Urinary bladder (tissue), 3 donors: ENCODE measurements at regions not wholly inside any gene's neighbourhood (a gene's known extent, or its start where the extent isn't known, plus 50 kb on each side); places are given as distances from the start of the nearest gene placed in this dataset.
"Not testable (repeated sequence)": the region's sequence is repeated elsewhere in the genome, so short reads cannot be mapped to it uniquely, and the experiment has no call there.

Source experiments
- DNase-seq: peaks from one replicate; pipeline ENCODE4 v3.0.0-alpha.2; 2015; ENCODE audit errors: extremely low spot score
- H3K27ac ChIP-seq: one replicate; pipeline ENCODE4 v1.5.1; 2013; ENCODE audit warnings: low read depth, mild to moderate bottlenecking, moderate library complexity
- H3K36me3 ChIP-seq: one replicate; pipeline ENCODE4 v1.6.1; 2013; ENCODE audit warnings: mild to moderate bottlenecking, moderate library complexity; ENCODE audit not compliant: insufficient read depth
- H3K4me1 ChIP-seq: one replicate; pipeline ENCODE4 v1.6.1; 2013; ENCODE audit warnings: mild to moderate bottlenecking, moderate library complexity; ENCODE audit not compliant: insufficient read depth
- H3K4me3 ChIP-seq: one replicate; pipeline ENCODE4 v1.5.1; 2013; ENCODE audit warnings: low read depth, low read length
- WGBS: extraction: QIAGEN DNeasy Blood & Tissue Kit; methylation state at CpG from one replicate; pipeline ENCODE4 v1.1.7; 2013; 5-methylcytosine and 5-hydroxymethylcytosine counted together
- donor health status: healthy with polysubstance abuse.
- donor health status: healthy.

DNA sequence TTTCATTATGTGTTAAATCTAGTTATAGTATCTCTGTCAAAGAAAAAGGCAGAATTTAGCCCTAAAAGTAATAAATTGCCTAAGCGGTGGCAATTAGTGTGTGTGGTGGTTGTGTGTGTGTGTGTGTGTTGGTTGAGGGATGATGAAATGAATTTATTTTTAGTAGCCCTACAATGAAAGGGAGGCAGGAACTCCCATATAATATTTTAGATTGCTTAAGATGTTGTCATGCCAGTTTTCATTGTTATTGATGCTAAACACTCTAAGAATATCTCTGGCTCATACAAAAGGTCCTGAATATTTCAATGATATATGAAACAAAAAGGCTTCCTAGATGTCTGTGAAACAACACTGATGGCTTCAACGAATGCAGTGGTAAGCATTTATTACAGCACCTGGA, 140.6 kb upstream of the TBC1D5 start:
- Histone ChIP-seq H3K27ac (no peak overlapping the region), H3K36me3 (no peaks in the 10 kb centered on the region)
- WGBS, result 74% methylated on average over 2 of the region's 2 CpGs

DNA sequence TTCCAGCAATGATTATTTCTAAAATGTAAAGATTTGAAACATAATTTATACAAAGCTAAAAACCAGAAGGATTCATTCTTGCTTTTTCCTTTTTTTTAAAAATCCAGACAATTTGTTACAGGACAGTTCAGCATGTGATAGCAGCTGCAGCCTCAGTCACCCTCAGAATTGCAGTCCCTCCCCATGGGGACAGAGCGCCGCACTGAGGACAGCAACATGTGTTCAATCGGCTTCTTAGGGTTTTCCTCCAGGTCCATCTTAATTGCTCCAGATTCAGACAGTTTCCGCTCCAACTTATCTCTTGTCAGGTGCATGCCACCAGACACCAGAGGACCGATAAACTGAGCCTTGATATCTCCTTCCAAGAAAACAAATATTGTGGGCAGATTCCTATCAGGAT, 134.9 kb upstream of the TBC1D5 start:
- H3K4me3 ChIP-seq, result no peak overlapping the region
- WGBS, result 91% methylated on average over 5 of the region's 5 CpGs
- H3K36me3 ChIP-seq, result no peaks in the 10 kb centered on the region
- no peak overlapping the region for H3K27ac ChIP-seq
- no peak for DNase-seq
- H3K4me1 ChIP-seq, result no peaks in the 10 kb centered on the region

More for the DNA sequence above, 140.6 kb upstream of the TBC1D5 start:
- Histone ChIP-seq H3K4me1 (no peaks in the 10 kb centered on the region), H3K4me3 (no peak overlapping the region)
- DNase-seq, result no peak

GRCh38 chr3:17874636-17875035, 132.2 kb upstream of the TBC1D5 start:
- Histone ChIP-seq H3K4me1 (no peaks in the 10 kb centered on the region), H3K36me3 (no peaks in the 10 kb centered on the region), H3K4me3 (no peak overlapping the region), H3K27ac (no peak overlapping the region)
- WGBS, result 49% methylated on average over 1 of the region's 1 CpG
- no peak for DNase-seq

DNA sequence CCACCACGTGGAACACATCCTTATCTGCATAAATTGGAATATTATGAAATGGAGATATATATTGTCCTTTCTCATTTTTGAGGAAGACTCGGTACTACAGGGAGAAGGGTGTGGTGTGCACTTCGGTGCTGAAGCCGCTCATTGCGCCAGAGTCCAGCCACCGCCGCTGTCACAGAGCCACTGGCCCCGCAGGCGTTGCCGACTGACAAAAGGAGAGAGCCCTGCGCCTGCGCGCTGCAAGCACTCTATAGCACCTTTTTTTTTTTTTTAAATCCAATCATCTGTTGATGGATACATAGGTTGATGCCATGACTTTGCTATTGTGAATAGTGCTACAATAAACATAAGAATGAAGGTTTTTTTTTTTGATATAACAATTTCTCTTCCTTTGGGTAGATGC, 130.0 kb upstream of the TBC1D5 start:
- H3K27ac ChIP-seq, result no peak overlapping the region
- DNase-seq, result no peak
- H3K4me3 ChIP-seq, result no peak overlapping the region
- no peaks in the 10 kb centered on the region for H3K4me1 ChIP-seq
- H3K36me3 ChIP-seq, result no peaks in the 10 kb centered on the region
- WGBS, result 96% methylated on average over 13 of the region's 13 CpGs

GRCh38 chr3:17865631-17866030, 123.2 kb upstream of the TBC1D5 start:
- H3K27ac ChIP-seq, result no peak overlapping the region
- no peaks in the 10 kb centered on the region for H3K4me1 ChIP-seq
- 81% methylated on average over 3 of the region's 3 CpGs for WGBS
- no peaks in the 10 kb centered on the region for H3K36me3 ChIP-seq
- no peak for DNase-seq
- H3K4me3 ChIP-seq, result no peak overlapping the region

DNA sequence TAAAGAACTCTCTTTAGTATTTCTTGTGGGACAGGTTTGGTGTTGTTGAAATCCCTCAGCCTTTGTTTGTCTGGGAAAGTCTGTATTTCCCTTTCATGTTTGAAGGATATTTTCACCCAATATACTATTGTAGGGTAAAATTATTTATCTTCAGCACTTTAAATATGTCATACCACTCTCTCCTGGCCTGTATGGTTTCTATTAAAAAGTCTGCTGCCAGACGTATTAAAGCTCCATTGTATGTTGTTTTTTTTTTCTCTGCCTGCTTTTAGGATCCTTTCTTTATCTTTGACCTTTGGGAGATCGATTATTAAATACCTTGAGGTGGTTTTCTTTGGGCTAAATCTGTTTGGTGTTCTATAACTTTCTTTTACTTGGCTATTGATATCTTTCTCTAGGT, 119.0 kb upstream of the TBC1D5 start:
- WGBS, result 74% methylated on average over 2 of the region's 2 CpGs
- DNase-seq, result no peak
- Histone ChIP-seq H3K36me3 (no peaks in the 10 kb centered on the region), H3K4me1 (no peaks in the 10 kb centered on the region), H3K27ac (no peak overlapping the region), H3K4me3 (no peak overlapping the region)

DNA sequence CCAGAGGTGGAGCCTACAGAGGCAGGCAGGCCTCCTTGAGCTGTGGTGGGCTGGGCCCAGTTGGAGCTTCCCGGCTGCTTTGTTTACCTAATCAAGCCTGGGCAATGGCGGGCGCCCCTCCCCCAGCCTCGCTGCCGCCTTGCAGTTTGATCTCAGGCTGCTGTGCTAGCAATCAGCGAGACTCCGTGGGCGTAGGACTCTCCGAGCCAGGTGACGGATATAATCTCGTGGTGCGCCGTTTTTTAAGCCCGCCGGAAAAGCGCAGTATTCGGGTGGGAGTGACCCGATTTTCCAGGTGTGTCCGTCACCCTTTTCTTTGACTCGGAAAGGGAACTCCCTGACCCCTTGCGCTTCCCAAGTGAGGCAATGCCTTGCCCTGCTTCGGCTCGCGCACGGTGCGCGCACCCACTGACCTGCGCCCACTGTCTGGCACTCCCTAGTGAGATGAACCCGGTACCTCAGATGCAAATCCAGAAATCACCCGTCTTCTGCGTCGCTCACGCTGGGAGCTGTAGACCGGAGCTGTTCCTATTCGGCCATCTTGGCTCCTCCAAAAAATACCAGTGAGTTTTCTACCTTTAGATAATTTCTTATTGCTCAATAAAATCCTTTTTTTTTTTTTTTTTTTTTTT, 118.5 kb upstream of the TBC1D5 start:
- H3K27ac ChIP-seq, H3K4me3 ChIP-seq, DNase-seq, H3K36me3 ChIP-seq, H3K4me1 ChIP-seq: not testable (repeated sequence)
- WGBS, result 90% methylated on average over 35 of the region's 35 CpGs

GRCh38 chr3:17852217-17852616, 109.8 kb upstream of the TBC1D5 start:
- no peak overlapping the region for H3K4me3 ChIP-seq
- no peak overlapping the region for H3K27ac ChIP-seq
- DNase-seq, result no peak
- H3K36me3 ChIP-seq, result no peaks in the 10 kb centered on the region
- H3K4me1 ChIP-seq, result no peaks in the 10 kb centered on the region
- WGBS, result 95% methylated on average over 1 of the region's 1 CpG

DNA sequence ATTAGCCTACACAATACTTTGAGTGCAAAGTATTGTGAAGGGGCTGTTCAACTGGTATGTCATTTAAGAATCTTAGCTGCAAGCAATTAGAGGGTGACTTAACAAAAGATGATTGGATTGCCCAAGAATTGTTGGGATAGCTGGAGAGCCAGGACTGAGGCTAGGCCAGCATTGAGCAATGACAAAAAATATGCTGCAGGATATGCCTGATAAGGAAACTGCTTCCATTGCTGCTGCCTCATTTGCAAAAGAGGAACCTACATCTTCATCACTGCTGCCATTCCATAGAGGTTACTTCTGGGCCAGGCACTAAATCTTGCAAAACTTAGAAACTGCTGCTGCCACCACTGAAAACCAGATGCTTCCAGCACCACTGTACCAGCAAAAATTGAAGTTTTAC, 108.0 kb upstream of the TBC1D5 start:
- no peak overlapping the region for H3K4me3 ChIP-seq
- H3K27ac ChIP-seq, result no peak overlapping the region
- no peak for DNase-seq
- H3K36me3 ChIP-seq, result no peaks in the 10 kb centered on the region
- H3K4me1 ChIP-seq, result no peaks in the 10 kb centered on the region

GRCh38 chr3:17848102-17848501, 105.7 kb upstream of the TBC1D5 start:
- DNase-seq, result no peak
- no peak overlapping the region for H3K27ac ChIP-seq
- H3K4me3 ChIP-seq, result no peak overlapping the region
- no peaks in the 10 kb centered on the region for H3K4me1 ChIP-seq
- no peaks in the 10 kb centered on the region for H3K36me3 ChIP-seq
- 79% methylated on average over 3 of the region's 3 CpGs for WGBS

GRCh38 chr3:17847156-17847555, 104.7 kb upstream of the TBC1D5 start:
- no peak for DNase-seq
- Histone ChIP-seq H3K4me1 (no peaks in the 10 kb centered on the region), H3K36me3 (no peaks in the 10 kb centered on the region), H3K27ac (no peak overlapping the region), H3K4me3 (no peak overlapping the region)
- 96% methylated on average over 5 of the region's 5 CpGs for WGBS

DNA sequence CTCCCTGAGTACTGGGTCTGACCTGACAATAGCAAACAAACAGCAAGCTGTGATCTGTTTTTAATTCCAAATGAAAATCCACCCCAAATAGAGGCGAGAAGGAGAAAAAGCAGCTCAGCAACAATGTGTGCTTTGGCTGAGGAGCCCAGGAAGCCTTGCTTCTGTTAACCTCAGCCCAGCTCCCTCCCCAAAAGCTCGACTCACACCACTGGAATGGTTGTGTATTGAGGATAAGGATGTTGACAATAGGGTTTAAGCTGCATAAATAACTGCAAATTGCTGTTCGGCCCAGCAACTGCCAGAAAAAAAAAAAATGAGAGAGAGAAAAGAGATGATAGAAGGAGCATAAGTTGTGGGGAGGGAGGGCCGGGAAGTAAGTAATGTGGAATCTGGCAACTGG, 104.0 kb upstream of the TBC1D5 start:
- no peaks in the 10 kb centered on the region for H3K36me3 ChIP-seq
- DNase-seq, result no peak
- no peak overlapping the region for H3K27ac ChIP-seq
- no peaks in the 10 kb centered on the region for H3K4me1 ChIP-seq
- no peak overlapping the region for H3K4me3 ChIP-seq
- 23% methylated on average over 4 of the region's 4 CpGs for WGBS

DNA sequence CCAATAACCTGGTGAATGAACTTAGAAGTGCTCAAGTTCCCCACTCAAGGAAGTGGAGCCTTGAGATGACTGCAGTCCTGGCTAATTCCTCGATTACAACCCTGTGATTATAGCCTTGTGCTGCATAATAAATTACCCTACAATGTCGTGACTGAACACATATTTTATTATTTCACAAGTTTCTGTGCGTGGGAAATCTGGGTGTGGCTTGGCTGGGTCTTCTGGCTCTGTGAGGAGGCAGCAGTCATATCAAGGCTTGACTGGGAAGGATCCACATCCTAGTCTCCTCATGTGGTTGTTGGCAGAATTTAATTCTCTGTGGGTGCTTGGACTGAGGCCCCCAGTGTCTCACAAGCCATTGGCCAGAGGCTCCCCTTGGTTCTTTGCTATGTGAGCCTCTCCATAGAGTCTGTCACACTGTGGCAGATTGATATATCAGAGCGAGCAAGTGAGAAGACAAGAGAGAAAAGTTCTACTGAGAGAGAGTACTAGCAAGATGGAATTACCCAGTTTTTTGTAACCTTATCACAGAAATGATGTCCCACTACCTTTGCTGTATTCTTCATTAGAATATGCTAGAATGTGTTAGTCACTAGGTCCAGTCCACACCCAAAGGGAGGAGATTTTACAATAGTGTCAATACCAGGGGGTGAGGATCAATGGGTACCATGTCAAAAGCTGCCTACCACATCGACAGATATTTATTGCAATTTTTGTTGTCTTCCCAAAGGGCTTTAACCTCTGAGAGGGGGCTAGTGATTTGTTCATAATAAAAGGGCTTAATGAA, 102.8 kb upstream of the TBC1D5 start:
- Histone ChIP-seq H3K4me1 (no peaks in the 10 kb centered on the region), H3K27ac (no peak overlapping the region), H3K36me3 (no peaks in the 10 kb centered on the region), H3K4me3 (no peak overlapping the region)
- 66% methylated on average over 5 of the region's 5 CpGs for WGBS
- DNase-seq, result no peak

GRCh38 chr3:17844236-17844635, 101.8 kb upstream of the TBC1D5 start:
- DNase-seq, result no peak
- H3K36me3 ChIP-seq, result no peaks in the 10 kb centered on the region
- no peak overlapping the region for H3K27ac ChIP-seq
- H3K4me3 ChIP-seq, result no peak overlapping the region
- H3K4me1 ChIP-seq, result no peaks in the 10 kb centered on the region
- 98% methylated on average over 3 of the region's 3 CpGs for WGBS
